CD8-positive, alpha-beta memory T cell (primary cell): ENCODE measurements at regions not wholly inside any gene's neighbourhood (a gene's known extent, or its start where the extent isn't known, plus 50 kb on each side); places are given as distances from the start of the nearest gene placed in this dataset.
"Not testable (repeated sequence)": the region's sequence is repeated elsewhere in the genome, so short reads cannot be mapped to it uniquely, and the experiment has no call there.

Experiments used
- CTCF ChIA-PET: fragments of 350-600 bp; sonication (Branson Sonifier 250); formaldehyde crosslinking; loops from one replicate; lab custom pipeline; 2021; ENCODE audit warnings: antibody characterized with exemption; lab: Charles Lee
- POLR2A ChIA-PET: fragments of 350-600 bp; sonication (Branson Sonifier 250); formaldehyde crosslinking; loops from one replicate; lab custom pipeline; 2021; ENCODE audit warnings: antibody characterized with exemption; lab: Charles Lee
- DNase-seq, 5 donors: peaks; one replicate each; pipeline versions ENCODE4 v3.0.0 to v3.0.0-alpha.2; 2020 to 2022; ENCODE audit warnings: mixed read lengths in 1 of 5
- H3K27ac ChIP-seq: one replicate; pipeline ENCODE4 v1.7.0; 2013; ENCODE audit warnings: low read depth, mild to moderate bottlenecking, low read length, moderate library complexity
- H3K27me3 ChIP-seq: 2 replicates; pipeline ENCODE4 v1.7.0; 2013; ENCODE audit warnings: low read length, mild to moderate bottlenecking; ENCODE audit not compliant: insufficient read depth, poor library complexity, severe bottlenecking
- H3K36me3 ChIP-seq: 2 replicates; pipeline ENCODE4 v1.7.0; 2013; ENCODE audit warnings: mild to moderate bottlenecking, low read length, moderate library complexity; ENCODE audit not compliant: insufficient read depth
- H3K4me1 ChIP-seq: 2 replicates; pipeline ENCODE4 v1.7.0; 2013; ENCODE audit warnings: mild to moderate bottlenecking, low read length, moderate library complexity; ENCODE audit not compliant: insufficient read depth
- H3K4me3 ChIP-seq: 2 replicates; pipeline ENCODE4 v1.7.0; 2013; ENCODE audit warnings: mild to moderate bottlenecking, low read length
- H3K9me3 ChIP-seq: 2 replicates; pipeline ENCODE4 v1.7.0; 2013; ENCODE audit warnings: mild to moderate bottlenecking, low read length
- H3K27ac Mint-ChIP-seq, 8 donors: one replicate each; pipeline ENCODE4 v1.8.0; 2020 to 2021; ENCODE audit warnings: mixed read lengths in 8 of 8, mild to moderate bottlenecking in 6 of 8, inconsistent platforms in 3 of 8, moderate library complexity in 3 of 8
- H3K27me3 Mint-ChIP-seq, 2 donors: one replicate each; pipeline ENCODE4 v1.8.0; 2020 to 2021; ENCODE audit warnings: mixed read lengths in 2 of 2, mild to moderate bottlenecking in 1 of 2, moderate library complexity in 1 of 2
- H3K36me3 Mint-ChIP-seq, 3 donors: one replicate each; pipeline ENCODE4 v1.8.0; 2020 to 2021; ENCODE audit warnings: mixed read lengths in 3 of 3, inconsistent platforms in 1 of 3, mild to moderate bottlenecking in 1 of 3
- H3K4me1 Mint-ChIP-seq, 3 donors: one replicate each; pipeline ENCODE4 v1.8.0; 2020 to 2021; ENCODE audit warnings: mixed read lengths in 3 of 3, inconsistent platforms in 1 of 3, mild to moderate bottlenecking in 1 of 3
- H3K4me3 Mint-ChIP-seq, 7 donors: one replicate each; pipeline ENCODE4 v1.8.0; 2020 to 2021; ENCODE audit warnings: mixed read lengths in 7 of 7, mild to moderate bottlenecking in 6 of 7, moderate library complexity in 4 of 7, inconsistent platforms in 2 of 7
- H3K9me3 Mint-ChIP-seq, 5 donors: one replicate each; pipeline ENCODE4 v1.8.0; 2020 to 2022; ENCODE audit warnings: mixed read lengths in 5 of 5, mild to moderate bottlenecking in 3 of 5, moderate library complexity in 2 of 5, inconsistent platforms in 1 of 5

GRCh38 chr4:54602175-54602574, 55.6 kb upstream of the KIT start:
- H3K9me3 Mint-ChIP-seq, result not testable (repeated sequence)

DNA sequence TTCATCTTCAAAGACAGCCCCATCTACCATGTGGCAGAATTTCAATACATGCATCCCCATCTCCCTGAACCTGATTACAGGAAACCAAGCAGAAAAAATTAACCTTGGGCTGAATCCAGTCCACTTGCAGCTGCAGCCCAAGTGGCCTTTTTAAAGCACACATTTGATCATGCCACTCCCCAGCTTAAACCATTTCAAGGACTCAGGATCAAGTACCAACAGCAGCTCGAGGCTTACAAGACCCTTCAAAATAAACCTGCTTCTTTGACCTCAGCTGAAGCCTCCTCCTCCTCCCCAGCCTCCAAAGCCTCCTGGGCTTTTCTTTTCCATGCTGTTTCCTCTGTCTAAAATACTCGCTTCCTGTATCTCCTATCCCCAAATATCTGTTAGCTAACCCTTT, 50.7 kb upstream of the KIT start:
- Mint-ChIP-seq H3K4me1 (no peaks in the 10 kb centered on the region), H3K27me3 (no peaks in the 10 kb centered on the region), H3K36me3 (no peaks in the 10 kb centered on the region), H3K4me3 (no peak overlapping the region), H3K27ac (no peak overlapping the region), H3K9me3 (peaks cover 0 to 10% (median 1%) of the 10 kb centered on the region in 5 donors)
- Histone ChIP-seq H3K9me3 (no peaks in the 10 kb centered on the region), H3K4me1 (no peaks in the 10 kb centered on the region), H3K27me3 (no peaks in the 10 kb centered on the region), H3K36me3 (no peaks in the 10 kb centered on the region), H3K4me3 (no peak overlapping the region), H3K27ac (no peak overlapping the region)
- DNase-seq, result no peak
- CTCF ChIA-PET, result no interaction called here
- POLR2A ChIA-PET, result no interaction called here

More at GRCh38 chr4:54602175-54602574, 55.6 kb upstream of the KIT start:
- H3K27ac Mint-ChIP-seq, H3K4me3 ChIP-seq, H3K27ac ChIP-seq, H3K4me1 ChIP-seq, H3K36me3 Mint-ChIP-seq, CTCF ChIA-PET, H3K4me1 Mint-ChIP-seq, POLR2A ChIA-PET, H3K27me3 Mint-ChIP-seq, DNase-seq, H3K4me3 Mint-ChIP-seq, H3K27me3 ChIP-seq, H3K36me3 ChIP-seq, H3K9me3 ChIP-seq: not testable (repeated sequence)

- H3K36me3 ChIP-seq, result no peaks in the 10 kb centered on the region
- H3K27ac ChIP-seq, result no peak overlapping the region
- Mint-ChIP-seq H3K9me3 (peaks cover 0 to 10% (median 1%) of the 10 kb centered on the region in 5 donors), H3K27me3 (no peaks in the 10 kb centered on the region), H3K4me1 (no peaks in the 10 kb centered on the region), H3K27ac (no peak overlapping the region), H3K36me3 (no peaks in the 10 kb centered on the region), H3K4me3 (no peak overlapping the region)
- ChIA-PET CTCF (no interaction called here), POLR2A (no interaction called here)
- no peak overlapping the region for H3K4me3 ChIP-seq
- H3K9me3 ChIP-seq, result no peaks in the 10 kb centered on the region
- H3K4me1 ChIP-seq, result no peaks in the 10 kb centered on the region
- no peaks in the 10 kb centered on the region for H3K27me3 ChIP-seq
- no peak for DNase-seq
These were observed 50.2 kb upstream of the KIT start for GRCh38 chr4:54607521-54607920.
